T-cell (primary cell): ENCODE measurements at regions not wholly inside any gene's neighbourhood (a gene's known extent, or its start where the extent isn't known, plus 50 kb on each side); places are given as distances from the start of the nearest gene placed in this dataset.

Experiments used
- ATAC-seq, 4 experiments: fragments of 200-7000 bp in 3 of 4; fragments of 150-1000 bp in 1 of 4; cut with Tn5 transposase; replicated peaks in 1 of 4; 1 replicate in 3 of 4; 2 replicates in 1 of 4; pipeline ENCODE4 v1.10.0; 2021; ENCODE audit warnings: moderate library complexity in 3 of 4, mild to moderate bottlenecking in 2 of 4, moderate number of reproducible peaks in 1 of 4
- CTCF ChIA-PET, 2 donors: fragments of 300-600 bp; sonication (Branson Sonifier 250); formaldehyde crosslinking; loops; one replicate each; lab custom pipeline; 2022; ENCODE audit warnings: antibody characterized with exemption in 2 of 2; lab: Charles Lee
- POLR2A ChIA-PET, 2 donors: fragments of 300-600 bp; sonication (Branson Sonifier 250); formaldehyde crosslinking; loops; one replicate each; lab custom pipeline; 2022; ENCODE audit warnings: antibody characterized with exemption in 2 of 2; lab: Charles Lee
- DNase-seq, 35 experiments: peaks; one replicate each; pipeline versions ENCODE4 v3.0.0 to v3.0.0-alpha.2; 2013 to 2023
- H3K27ac ChIP-seq: one replicate; pipeline ENCODE4 v1.5.1; 2013; ENCODE audit warnings: low read length
- H3K27me3 ChIP-seq, 2 experiments: replicated peaks in 1 of 2; 1 replicate in 1 of 2; 2 replicates in 1 of 2; pipeline versions ENCODE4 v1.6.1 to v1.7.0; 2013; ENCODE audit warnings: low read length in 1 of 2, mixed read lengths in 1 of 2; ENCODE audit not compliant: control insufficient read depth in 2 of 2, insufficient read depth in 2 of 2; ENCODE audit errors: extremely low read depth in 1 of 2
- H3K36me3 ChIP-seq, 2 donors: 1 replicate in 1 of 2; 2 replicates in 1 of 2; pipeline versions ENCODE4 v1.6.1 to v1.7.0; 2013; ENCODE audit warnings: low read length in 1 of 2; ENCODE audit not compliant: control insufficient read depth in 2 of 2, insufficient read depth in 1 of 2; ENCODE audit errors: extremely low read depth in 1 of 2
- H3K4me1 ChIP-seq, 2 experiments: 1 replicate in 1 of 2; 2 replicates in 1 of 2; pipeline versions ENCODE4 v1.6.1 to v1.7.0; 2013; ENCODE audit warnings: low read length in 2 of 2, mixed read lengths in 1 of 2; ENCODE audit not compliant: insufficient read depth in 2 of 2, control insufficient read depth in 1 of 2; ENCODE audit errors: extremely low read depth in 1 of 2
- H3K4me3 ChIP-seq, 2 donors: 1 replicate in 1 of 2; 2 replicates in 1 of 2; pipeline versions ENCODE4 v1.5.1 to v1.7.0; 2013; ENCODE audit warnings: mild to moderate bottlenecking in 2 of 2, low read length in 1 of 2, moderate library complexity in 1 of 2; ENCODE audit not compliant: control insufficient read depth in 1 of 2; ENCODE audit errors: extremely low read depth in 1 of 2
- H3K9me3 ChIP-seq: 2 replicates; pipeline ENCODE4 v1.7.0; 2013
- H3K27ac Mint-ChIP-seq, 2 donors: one replicate each; pipeline ENCODE4 v1.8.0; 2020 to 2021; ENCODE audit warnings: mild to moderate bottlenecking in 2 of 2, mixed read lengths in 2 of 2
- H3K27me3 Mint-ChIP-seq, 2 donors: one replicate each; pipeline ENCODE4 v1.8.0; 2021 to 2022; ENCODE audit warnings: mixed read lengths in 2 of 2
- H3K36me3 Mint-ChIP-seq: one replicate; pipeline ENCODE4 v1.8.0; 2021; ENCODE audit warnings: mixed read lengths
- H3K4me1 Mint-ChIP-seq, 3 donors: one replicate each; pipeline ENCODE4 v1.8.0; 2020 to 2022; ENCODE audit warnings: mixed read lengths in 3 of 3, mild to moderate bottlenecking in 1 of 3
- H3K4me3 Mint-ChIP-seq, 3 donors: one replicate each; pipeline ENCODE4 v1.8.0; 2020 to 2022; ENCODE audit warnings: mild to moderate bottlenecking in 3 of 3, mixed read lengths in 3 of 3, moderate library complexity in 3 of 3
- H3K9me3 Mint-ChIP-seq, 3 donors: one replicate each; pipeline ENCODE4 v1.8.0; 2020 to 2022; ENCODE audit warnings: mixed read lengths in 3 of 3
- WGBS: methylation state at CpG from one replicate; pipeline ENCODE4 v1.1.5; 2013; ENCODE audit warnings: missing lambda C conversion rate; ENCODE audit not compliant: insufficient coverage; 5-methylcytosine and 5-hydroxymethylcytosine counted together

- DNase-seq (no peak), ATAC-seq (no peak)
- H3K27ac ChIP-seq = no peak overlapping the region
- ChIA-PET CTCF (no interaction called here), POLR2A (no interaction called here)
- no peaks in the 10 kb centered on the region for H3K9me3 ChIP-seq
- peaks cover 0 to 2% of the 10 kb centered on the region in 2 experiments for H3K27me3 ChIP-seq
- no peaks in the 10 kb centered on the region for H3K4me1 ChIP-seq
- peaks cover 26 to 28% of the 10 kb centered on the region in 2 donors for H3K27me3 Mint-ChIP-seq
- H3K9me3 Mint-ChIP-seq = no peaks in the 10 kb centered on the region
- H3K4me3 Mint-ChIP-seq = no peak overlapping the region
- no peaks in the 10 kb centered on the region for H3K4me1 Mint-ChIP-seq
- H3K36me3 Mint-ChIP-seq = no peaks in the 10 kb centered on the region
- no peaks in the 10 kb centered on the region for H3K36me3 ChIP-seq
- no peak overlapping the region for H3K27ac Mint-ChIP-seq
- no peak overlapping the region for H3K4me3 ChIP-seq
Observed at GRCh38 chr2:118791483-118791882, 56.0 kb downstream of the EN1 start.

GRCh38 chr2:118786746-118787145 is 60.7 kb downstream of the EN1 start:
- Mint-ChIP-seq H3K27me3 (peaks cover 18 to 29% of the 10 kb centered on the region in 2 donors), H3K27ac (no peak overlapping the region), H3K4me3 (no peak overlapping the region), H3K4me1 (no peaks in the 10 kb centered on the region), H3K9me3 (no peaks in the 10 kb centered on the region), H3K36me3 (no peaks in the 10 kb centered on the region)
- ChIA-PET CTCF (no interaction called here), POLR2A (no interaction called here)
- ATAC-seq (no peak), DNase-seq (no peak)
- Histone ChIP-seq H3K27me3 (peaks cover 0 to 13% of the 10 kb centered on the region in 2 experiments), H3K9me3 (no peaks in the 10 kb centered on the region), H3K4me1 (no peaks in the 10 kb centered on the region), H3K27ac (no peak overlapping the region), H3K4me3 (no peak overlapping the region), H3K36me3 (no peaks in the 10 kb centered on the region)
- 18% methylated on average over 5 of the region's 7 CpGs for WGBS

GRCh38 chr2:118784860-118785259 is 62.6 kb downstream of the EN1 start:
- peaks cover 0 to 13% of the 10 kb centered on the region in 2 experiments for H3K27me3 ChIP-seq
- H3K9me3 ChIP-seq = no peaks in the 10 kb centered on the region
- WGBS = 83% methylated on average over 6 of the region's 6 CpGs
- no peak overlapping the region for H3K27ac ChIP-seq
- Mint-ChIP-seq H3K9me3 (peaks cover 0 to 4% (median 0%) of the 10 kb centered on the region in 3 donors), H3K4me3 (no peak overlapping the region), H3K27ac (no peak overlapping the region), H3K36me3 (no peaks in the 10 kb centered on the region), H3K27me3 (peaks cover 14 to 21% of the 10 kb centered on the region in 2 donors), H3K4me1 (no peaks in the 10 kb centered on the region)
- ATAC-seq (no peak), DNase-seq (no peak)
- H3K36me3 ChIP-seq = no peaks in the 10 kb centered on the region
- no peak overlapping the region for H3K4me3 ChIP-seq
- CTCF ChIA-PET = no interaction called here
- POLR2A ChIA-PET = no interaction called here
- no peaks in the 10 kb centered on the region for H3K4me1 ChIP-seq

GRCh38 chr2:118779362-118779761 is 68.1 kb downstream of the EN1 start:
- Mint-ChIP-seq H3K4me1 (peaks cover 4 to 10% (median 9%) of the 10 kb centered on the region in 3 donors), H3K36me3 (no peaks in the 10 kb centered on the region), H3K4me3 (no peak overlapping the region), H3K27me3 (peaks cover 18 to 26% of the 10 kb centered on the region in 2 donors), H3K27ac (no peak overlapping the region), H3K9me3 (peaks cover 0 to 5% (median 0%) of the 10 kb centered on the region in 3 donors)
- peaks cover 2 to 10% of the 10 kb centered on the region in 2 experiments for H3K27me3 ChIP-seq
- ATAC-seq (no peak), DNase-seq (no peak)
- H3K4me1 ChIP-seq = peaks cover 0 to 5% of the 10 kb centered on the region in 2 experiments
- H3K4me3 ChIP-seq = no peak overlapping the region
- H3K36me3 ChIP-seq = no peaks in the 10 kb centered on the region
- no peak overlapping the region for H3K27ac ChIP-seq
- ChIA-PET POLR2A (interaction anchor here in 1 of 2 donors (0.6 kb wide), 1 partner anchor 51 kb away, joined by 3 read pairs; no protein-coding TSS in a partner anchor), CTCF (interaction anchor here in 1 of 2 donors (0.9 kb wide), 1 partner anchor 101 kb away, joined by 3 read pairs; no protein-coding TSS in a partner anchor)
- no peaks in the 10 kb centered on the region for H3K9me3 ChIP-seq
- 60% methylated on average over 1 of the region's 1 CpG for WGBS

GRCh38 chr2:118774458-118775133 is 72.9 kb downstream of the EN1 start:
- Histone ChIP-seq H3K4me3 (peak overlapping the region in 1 of 2 donors; percentile 25), H3K4me1 (peaks cover 0 to 5% of the 10 kb centered on the region in 2 experiments), H3K9me3 (no peaks in the 10 kb centered on the region), H3K27me3 (peaks cover 4 to 33% of the 10 kb centered on the region in 2 experiments), H3K36me3 (no peaks in the 10 kb centered on the region), H3K27ac (no peak overlapping the region)
- POLR2A ChIA-PET = no interaction called here
- DNase-seq (no peak), ATAC-seq (no peak)
- no peaks in the 10 kb centered on the region for H3K9me3 Mint-ChIP-seq
- no peaks in the 10 kb centered on the region for H3K36me3 Mint-ChIP-seq
- WGBS = 3% methylated on average over 40 of the region's 45 CpGs
- CTCF ChIA-PET = no interaction called here
- H3K27ac Mint-ChIP-seq = no peak overlapping the region
- H3K4me3 Mint-ChIP-seq = peak overlapping the region in 2 of 3 donors; percentile 34 to 71
- H3K27me3 Mint-ChIP-seq = peaks cover 46 to 54% of the 10 kb centered on the region in 2 donors
- peaks cover 8 to 12% (median 12%) of the 10 kb centered on the region in 3 donors for H3K4me1 Mint-ChIP-seq

GRCh38 chr2:118773826-118774225 is 73.6 kb downstream of the EN1 start:
- WGBS = 80% methylated on average over 2 of the region's 7 CpGs
- POLR2A ChIA-PET = no interaction called here

More at GRCh38 chr2:118773826-118774225, 73.6 kb downstream of the EN1 start:
- CTCF ChIA-PET = no interaction called here
- peak overlapping the region in 1 of 3 donors; percentile 71 for H3K4me3 Mint-ChIP-seq
- no peaks in the 10 kb centered on the region for H3K9me3 Mint-ChIP-seq
- peaks cover 0 to 5% of the 10 kb centered on the region in 2 experiments for H3K4me1 ChIP-seq
- H3K4me1 Mint-ChIP-seq = peaks cover 8 to 12% (median 12%) of the 10 kb centered on the region in 3 donors
- peaks cover 4 to 33% of the 10 kb centered on the region in 2 experiments for H3K27me3 ChIP-seq
- H3K4me3 ChIP-seq = no peak overlapping the region
- H3K36me3 Mint-ChIP-seq = no peaks in the 10 kb centered on the region
- ATAC-seq = no peak
- no peaks in the 10 kb centered on the region for H3K9me3 ChIP-seq
- no peak for DNase-seq
- H3K27ac ChIP-seq = no peak overlapping the region
- H3K27ac Mint-ChIP-seq = no peak overlapping the region
- H3K27me3 Mint-ChIP-seq = peaks cover 53% of the 10 kb centered on the region in 2 donors
- no peaks in the 10 kb centered on the region for H3K36me3 ChIP-seq
